ENCODE measurements at regions not wholly inside any gene's neighbourhood (a gene's known extent, or its start where the extent isn't known, plus 50 kb on each side); places are given as distances from the start of the nearest gene placed in this dataset.

- no peak for TF ChIP-seq CREB5 (CRISPR knock-in tag; IDR thresholded peaks at IDR 0.05; ENCODE audit: low read depth)
- no peak for TF ChIP-seq ISL1 (CRISPR knock-in tag; IDR thresholded peaks at IDR 0.05)
Observed at GRCh38 chr4:19987746-19988145, 264.0 kb upstream of the SLIT2 start (continued).

- peak; percentile 93 for ATAC-seq
- TF ChIP-seq CSDC2 (CRISPR knock-in tag; IDR thresholded peaks at IDR 0.05): no peak
- TF ChIP-seq ZNF70 (CRISPR knock-in tag; IDR thresholded peaks at IDR 0.05): no peak
- TF ChIP-seq ZNF8 (CRISPR knock-in tag; IDR thresholded peaks at IDR 0.05): no peak
- TF ChIP-seq GLIS3 (CRISPR knock-in tag; IDR thresholded peaks at IDR 0.05): no peak
- no peak for TF ChIP-seq ESRRG (CRISPR knock-in tag; IDR thresholded peaks at IDR 0.05)
- no peak for TF ChIP-seq TOX (CRISPR knock-in tag; IDR thresholded peaks at IDR 0.05; ENCODE audit: borderline replicate concordance)
- TF ChIP-seq ZFP30 (CRISPR knock-in tag; IDR thresholded peaks at IDR 0.05): no peak
- TF ChIP-seq PATZ1 (CRISPR knock-in tag; IDR thresholded peaks at IDR 0.05; ENCODE audit: borderline replicate concordance): no peak
- TF ChIP-seq CSRNP3 (CRISPR knock-in tag; IDR thresholded peaks at IDR 0.05): no peak
- TF ChIP-seq SNAI2 (CRISPR knock-in tag; IDR thresholded peaks at IDR 0.05): no peak
- no peak for TF ChIP-seq ZC3H10 (CRISPR knock-in tag; IDR thresholded peaks at IDR 0.05)
- TF ChIP-seq BACH2 (CRISPR knock-in tag; IDR thresholded peaks at IDR 0.05; ENCODE audit: borderline replicate concordance): no peak
- no peak for TF ChIP-seq ZNF565 (CRISPR knock-in tag; conservative IDR thresholded peaks at IDR 0.05; ENCODE audit: low read depth)
- no peak for TF ChIP-seq CREB5 (CRISPR knock-in tag; IDR thresholded peaks at IDR 0.05; ENCODE audit: low read depth)
- no peak for TF ChIP-seq RARB (CRISPR knock-in tag; IDR thresholded peaks at IDR 0.05)
- TF ChIP-seq OSR1 (CRISPR knock-in tag; IDR thresholded peaks at IDR 0.05): no peak
- no peak for TF ChIP-seq ZFP3 (CRISPR knock-in tag; IDR thresholded peaks at IDR 0.05)
- no peak for TF ChIP-seq TCF4 (CRISPR knock-in tag; IDR thresholded peaks at IDR 0.05; ENCODE audit: borderline replicate concordance)
Observed at GRCh38 chr4:19983072-19983471, 268.6 kb upstream of the SLIT2 start.

- no peak for TF ChIP-seq BACH2 (CRISPR knock-in tag; IDR thresholded peaks at IDR 0.05; ENCODE audit: borderline replicate concordance)
- no peak for TF ChIP-seq ESRRG (CRISPR knock-in tag; IDR thresholded peaks at IDR 0.05)
Observed at GRCh38 chr4:19982556-19982955, 269.1 kb upstream of the SLIT2 start.

GRCh38 chr4:19971829-19972228 lies 279.9 kb upstream of the SLIT2 start:
- no peak for TF ChIP-seq BACH2 (CRISPR knock-in tag; IDR thresholded peaks at IDR 0.05; ENCODE audit: borderline replicate concordance)
- no peak for TF ChIP-seq ARNTL (CRISPR knock-in tag; IDR thresholded peaks at IDR 0.05; ENCODE audit: borderline replicate concordance, low read depth)
- TF ChIP-seq GLIS3 (CRISPR knock-in tag; IDR thresholded peaks at IDR 0.05): no peak
- no peak for TF ChIP-seq ZC3H10 (CRISPR knock-in tag; IDR thresholded peaks at IDR 0.05)
- TF ChIP-seq ZFP30 (CRISPR knock-in tag; IDR thresholded peaks at IDR 0.05): no peak
- no peak for TF ChIP-seq ZNF565 (CRISPR knock-in tag; conservative IDR thresholded peaks at IDR 0.05; ENCODE audit: low read depth)
- no peak for TF ChIP-seq ZFP3 (CRISPR knock-in tag; IDR thresholded peaks at IDR 0.05)
- no peak for TF ChIP-seq ISL1 (CRISPR knock-in tag; IDR thresholded peaks at IDR 0.05)
- TF ChIP-seq RARB (CRISPR knock-in tag; IDR thresholded peaks at IDR 0.05): no peak
- TF ChIP-seq TOX (CRISPR knock-in tag; IDR thresholded peaks at IDR 0.05; ENCODE audit: borderline replicate concordance): no peak
- no peak for TF ChIP-seq SNAI2 (CRISPR knock-in tag; IDR thresholded peaks at IDR 0.05)

More at GRCh38 chr4:19982556-19982955, 269.1 kb upstream of the SLIT2 start:
- peak; percentile 80 for ATAC-seq

GRCh38 chr4:19969492-19969891 lies 282.2 kb upstream of the SLIT2 start:
- ATAC-seq: no peak
- TF ChIP-seq CSDC2 (CRISPR knock-in tag; IDR thresholded peaks at IDR 0.05) (no peak), ZFP3 (CRISPR knock-in tag; IDR thresholded peaks at IDR 0.05) (no peak), CSRNP3 (CRISPR knock-in tag; IDR thresholded peaks at IDR 0.05) (no peak), TOX (CRISPR knock-in tag; IDR thresholded peaks at IDR 0.05; ENCODE audit: borderline replicate concordance) (no peak), PATZ1 (CRISPR knock-in tag; IDR thresholded peaks at IDR 0.05; ENCODE audit: borderline replicate concordance) (no peak), TSHZ2 (CRISPR knock-in tag; IDR thresholded peaks at IDR 0.05) (no peak), ZC3H10 (CRISPR knock-in tag; IDR thresholded peaks at IDR 0.05) (no peak), PPARA (CRISPR knock-in tag; IDR thresholded peaks at IDR 0.05; ENCODE audit: borderline replicate concordance) (no peak)

More at GRCh38 chr4:19971829-19972228, 279.9 kb upstream of the SLIT2 start:
- peak; percentile 48; the same call in 2 of the 3 replicates for ATAC-seq

Measured in SK-N-SH treated with all-trans-retinoic acid at 6 μM for 48 hours (cell line).